ENCODE measurements at regions not wholly inside any gene's neighbourhood (a gene's known extent, or its start where the extent isn't known, plus 50 kb on each side); places are given as distances from the start of the nearest gene placed in this dataset.

- TF ChIP-seq, protein P1, sequence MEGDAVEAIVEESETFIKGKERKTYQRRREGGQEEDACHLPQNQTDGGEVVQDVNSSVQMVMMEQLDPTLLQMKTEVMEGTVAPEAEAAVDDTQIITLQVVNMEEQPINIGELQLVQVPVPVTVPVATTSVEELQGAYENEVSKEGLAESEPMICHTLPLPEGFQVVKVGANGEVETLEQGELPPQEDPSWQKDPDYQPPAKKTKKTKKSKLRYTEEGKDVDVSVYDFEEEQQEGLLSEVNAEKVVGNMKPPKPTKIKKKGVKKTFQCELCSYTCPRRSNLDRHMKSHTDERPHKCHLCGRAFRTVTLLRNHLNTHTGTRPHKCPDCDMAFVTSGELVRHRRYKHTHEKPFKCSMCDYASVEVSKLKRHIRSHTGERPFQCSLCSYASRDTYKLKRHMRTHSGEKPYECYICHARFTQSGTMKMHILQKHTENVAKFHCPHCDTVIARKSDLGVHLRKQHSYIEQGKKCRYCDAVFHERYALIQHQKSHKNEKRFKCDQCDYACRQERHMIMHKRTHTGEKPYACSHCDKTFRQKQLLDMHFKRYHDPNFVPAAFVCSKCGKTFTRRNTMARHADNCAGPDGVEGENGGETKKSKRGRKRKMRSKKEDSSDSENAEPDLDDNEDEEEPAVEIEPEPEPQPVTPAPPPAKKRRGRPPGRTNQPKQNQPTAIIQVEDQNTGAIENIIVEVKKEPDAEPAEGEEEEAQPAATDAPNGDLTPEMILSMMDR (IDR thresholded peaks at IDR 0.05): no peak
- no peak for TF ChIP-seq POLR2A (IDR thresholded peaks at IDR 0.05)
Measured at GRCh38 chrX:13258052-13258444, 61.8 kb downstream of the ATXN3L start.
